GM10248 (cell line): ENCODE measurements at regions not wholly inside any gene's neighbourhood (a gene's known extent, or its start where the extent isn't known, plus 50 kb on each side); places are given as distances from the start of the nearest gene placed in this dataset.
A peak's percentile ranks its signal among the peaks of the same experiment; 100 is the strongest.

ENCODE experiments used
- CTCF ChIA-PET: fragments of 300-600 bp; sonication (Branson Sonifier 250); formaldehyde crosslinking; extraction: SDS; loops from one replicate; lab custom pipeline; 2021; ENCODE audit warnings: antibody characterized with exemption; lab: Yijun Ruan, JAX
- POLR2A ChIA-PET: fragments of 350-650 bp; sonication (Branson Sonifier 250); formaldehyde crosslinking; extraction: SDS; loops from one replicate; lab custom pipeline; 2020; ENCODE audit warnings: antibody characterized with exemption; lab: Yijun Ruan, JAX
- DNase-seq: peaks from one replicate; pipeline ENCODE4 v3.0.0; 2012; ENCODE audit errors: extremely low spot score
- CTCF ChIP-seq: IDR thresholded peaks from 2 replicates; pipeline ENCODE4 v1.5.1; 2012; ENCODE audit warnings: mild to moderate bottlenecking, low read depth; ENCODE audit errors: extremely low read depth, missing control alignments, control extremely low read depth

GRCh38 chr9:89697553-89697952, 92.7 kb downstream of the GADD45G start:
- CTCF ChIA-PET = no interaction called here
- POLR2A ChIA-PET = no interaction called here
- no peak for TF ChIP-seq CTCF
- DNase-seq = no peak

- CTCF ChIA-PET = interaction anchor here (0.8 to 0.9 kb wide), 2 partner anchors 13 to 16 kb away, joined by 3 to 4 read pairs; no protein-coding TSS in a partner anchor
- POLR2A ChIA-PET = no interaction called here
- no peak for DNase-seq
- no peak for TF ChIP-seq CTCF
Observed at GRCh38 chr9:89698411-89699005, 93.7 kb downstream of the GADD45G start.

GRCh38 chr9:89699646-89700045, 94.8 kb downstream of the GADD45G start:
- ChIA-PET POLR2A (no interaction called here), CTCF (interaction anchor here (0.8 to 1.7 kb wide), 4 partner anchors 9 to 97 kb away, joined by 3 to 6 read pairs (median 4); no protein-coding TSS in a partner anchor)
- TF ChIP-seq CTCF = no peak
- no peak for DNase-seq

GRCh38 chr9:89701221-89701798, 96.5 kb downstream of the GADD45G start:
- POLR2A ChIA-PET = interaction anchor here (0.8 to 0.9 kb wide), 2 partner anchors 9 to 96 kb away, joined by 3 read pairs; partner anchors contain the start of gene GADD45G
- peak; percentile 84 for DNase-seq
- TF ChIP-seq CTCF = no peak
- CTCF ChIA-PET = interaction anchor here (0.8 to 2.2 kb wide), 7 partner anchors 9 to 152 kb away, joined by 3 to 5 read pairs (median 4); no protein-coding TSS in a partner anchor

- DNase-seq = no peak
- TF ChIP-seq CTCF = no peak
- POLR2A ChIA-PET = interaction anchor here (0.7 kb wide), 1 partner anchor 9 kb away, joined by 3 read pairs; no protein-coding TSS in a partner anchor
- CTCF ChIA-PET = interaction anchor here (1.0 to 1.8 kb wide), 9 partner anchors 8 to 100 kb away, joined by 3 to 7 read pairs (median 4); no protein-coding TSS in a partner anchor
Observed at GRCh38 chr9:89702401-89702800, 97.6 kb downstream of the GADD45G start.

GRCh38 chr9:89705651-89706050, 100.8 kb downstream of the GADD45G start:
- POLR2A ChIA-PET = no interaction called here
- DNase-seq = no peak
- CTCF ChIA-PET = no interaction called here

More at GRCh38 chr9:89705651-89706050, 100.8 kb downstream of the GADD45G start:
- no peak for TF ChIP-seq CTCF
